ENCODE measurements at regions not wholly inside any gene's neighbourhood (a gene's known extent, or its start where the extent isn't known, plus 50 kb on each side); places are given as distances from the start of the nearest gene placed in this dataset.

- TF ChIP-seq CTCF (optimal IDR thresholded peaks at IDR 0.05 in 1 of 3, IDR thresholded peaks at IDR 0.05 in 1 of 3, conservative IDR thresholded peaks at IDR 0.05 in 1 of 3; ENCODE audit: extremely low read depth in 1 of 3, insufficient read depth in 2 of 3, low read length in 3 of 3) (no peak), EZH2 (IDR thresholded peaks at IDR 0.05; ENCODE audit: low read length) (no peak)
These were observed 184.0 kb downstream of the SCG2 start for GRCh38 chr2:223418131-223418530.

All from keratinocyte (primary cell).